Immature natural killer cell (primary cell): ENCODE measurements at regions not wholly inside any gene's neighbourhood (a gene's known extent, or its start where the extent isn't known, plus 50 kb on each side); places are given as distances from the start of the nearest gene placed in this dataset.

Experiments
- DNase-seq, 3 donors: peaks; one replicate each; pipeline ENCODE4 v3.0.0; 2022; ENCODE audit warnings: mixed read lengths in 1 of 3
- H3K27ac Mint-ChIP-seq, 6 donors: one replicate each; pipeline ENCODE4 v1.8.0; 2020; ENCODE audit warnings: mixed read lengths in 6 of 6, mild to moderate bottlenecking in 5 of 6, inconsistent platforms in 4 of 6, moderate library complexity in 3 of 6
- H3K27me3 Mint-ChIP-seq, 3 donors: one replicate each; pipeline ENCODE4 v1.8.0; 2020 to 2021; ENCODE audit warnings: low read depth in 3 of 3, mild to moderate bottlenecking in 3 of 3, mixed read lengths in 3 of 3, moderate library complexity in 3 of 3, inconsistent platforms in 1 of 3
- H3K36me3 Mint-ChIP-seq, 3 donors: one replicate each; pipeline ENCODE4 v1.8.0; 2020; ENCODE audit warnings: mixed read lengths in 3 of 3, inconsistent platforms in 2 of 3, mild to moderate bottlenecking in 2 of 3
- H3K4me1 Mint-ChIP-seq, 2 donors: one replicate each; pipeline ENCODE4 v1.8.0; 2020; ENCODE audit warnings: inconsistent platforms in 2 of 2, mild to moderate bottlenecking in 2 of 2, mixed read lengths in 2 of 2, moderate library complexity in 1 of 2
- H3K4me3 Mint-ChIP-seq, 5 donors: one replicate each; pipeline ENCODE4 v1.8.0; 2020; ENCODE audit warnings: mild to moderate bottlenecking in 5 of 5, mixed read lengths in 5 of 5, inconsistent platforms in 3 of 5, moderate library complexity in 3 of 5
- H3K9me3 Mint-ChIP-seq, 6 donors: one replicate each; pipeline ENCODE4 v1.8.0; 2020; ENCODE audit warnings: mild to moderate bottlenecking in 6 of 6, mixed read lengths in 6 of 6, inconsistent platforms in 4 of 6, moderate library complexity in 3 of 6

- Mint-ChIP-seq H3K9me3 (no peaks in the 10 kb centered on the region), H3K4me1 (no peaks in the 10 kb centered on the region), H3K4me3 (no peak overlapping the region), H3K27me3 (peaks cover 3 to 10% (median 4%) of the 10 kb centered on the region in 3 donors), H3K27ac (no peak overlapping the region), H3K36me3 (no peaks in the 10 kb centered on the region)
- no peak for DNase-seq
These were observed 81.6 kb downstream of the PHETA1 start for GRCh38 chr12:111287125-111287900.

GRCh38 chr12:111285200-111285599, 83.7 kb downstream of the PHETA1 start:
- Mint-ChIP-seq H3K4me3 (no peak overlapping the region), H3K27ac (no peak overlapping the region), H3K36me3 (no peaks in the 10 kb centered on the region), H3K9me3 (no peaks in the 10 kb centered on the region), H3K27me3 (peaks cover 4 to 5% (median 5%) of the 10 kb centered on the region in 3 donors), H3K4me1 (no peaks in the 10 kb centered on the region)
- DNase-seq, result no peak

- Mint-ChIP-seq H3K27ac (no peak overlapping the region), H3K27me3 (peaks cover 4 to 6% (median 4%) of the 10 kb centered on the region in 3 donors), H3K4me1 (no peaks in the 10 kb centered on the region), H3K4me3 (no peak overlapping the region), H3K36me3 (no peaks in the 10 kb centered on the region), H3K9me3 (no peaks in the 10 kb centered on the region)
- DNase-seq, result no peak
These were observed 84.2 kb downstream of the PHETA1 start for GRCh38 chr12:111284709-111285108.

- H3K9me3 Mint-ChIP-seq, result no peaks in the 10 kb centered on the region
- no peak for DNase-seq
- no peaks in the 10 kb centered on the region for H3K4me1 Mint-ChIP-seq
- H3K36me3 Mint-ChIP-seq, result no peaks in the 10 kb centered on the region
- peaks cover 3 to 7% (median 3%) of the 10 kb centered on the region in 3 donors for H3K27me3 Mint-ChIP-seq
- no peak overlapping the region for H3K27ac Mint-ChIP-seq
- H3K4me3 Mint-ChIP-seq, result no peak overlapping the region
These were observed 84.9 kb downstream of the PHETA1 start for GRCh38 chr12:111283966-111284365.

GRCh38 chr12:111283521-111283920, 85.4 kb downstream of the PHETA1 start:
- H3K36me3 Mint-ChIP-seq, result no peaks in the 10 kb centered on the region
- H3K27ac Mint-ChIP-seq, result no peak overlapping the region
- no peaks in the 10 kb centered on the region for H3K4me1 Mint-ChIP-seq
- H3K4me3 Mint-ChIP-seq, result no peak overlapping the region
- H3K27me3 Mint-ChIP-seq, result peaks cover 3 to 7% (median 3%) of the 10 kb centered on the region in 3 donors
- no peaks in the 10 kb centered on the region for H3K9me3 Mint-ChIP-seq
- no peak for DNase-seq

GRCh38 chr12:111277570-111277969, 91.3 kb downstream of the PHETA1 start:
- Mint-ChIP-seq H3K36me3 (no peaks in the 10 kb centered on the region), H3K27ac (no peak overlapping the region), H3K4me1 (no peaks in the 10 kb centered on the region), H3K4me3 (no peak overlapping the region), H3K9me3 (no peaks in the 10 kb centered on the region), H3K27me3 (peaks cover 2 to 11% (median 5%) of the 10 kb centered on the region in 3 donors)
- no peak for DNase-seq

- Mint-ChIP-seq H3K9me3 (no peaks in the 10 kb centered on the region), H3K27me3 (peaks cover 2 to 11% (median 5%) of the 10 kb centered on the region in 3 donors), H3K27ac (no peak overlapping the region), H3K4me3 (no peak overlapping the region), H3K4me1 (no peaks in the 10 kb centered on the region), H3K36me3 (no peaks in the 10 kb centered on the region)
- DNase-seq, result no peak
These were observed 92.7 kb downstream of the PHETA1 start for GRCh38 chr12:111276146-111276545.

GRCh38 chr12:111275308-111275707, 93.6 kb downstream of the PHETA1 start:
- DNase-seq, result no peak
- H3K4me3 Mint-ChIP-seq, result no peak overlapping the region
- H3K36me3 Mint-ChIP-seq, result no peaks in the 10 kb centered on the region
- no peak overlapping the region for H3K27ac Mint-ChIP-seq
- no peaks in the 10 kb centered on the region for H3K9me3 Mint-ChIP-seq
- peaks cover 0 to 11% (median 2%) of the 10 kb centered on the region in 3 donors for H3K27me3 Mint-ChIP-seq
- no peaks in the 10 kb centered on the region for H3K4me1 Mint-ChIP-seq

GRCh38 chr12:111274777-111275176, 94.1 kb downstream of the PHETA1 start:
- Mint-ChIP-seq H3K4me1 (no peaks in the 10 kb centered on the region), H3K27ac (no peak overlapping the region), H3K36me3 (no peaks in the 10 kb centered on the region), H3K9me3 (no peaks in the 10 kb centered on the region), H3K4me3 (no peak overlapping the region), H3K27me3 (peaks cover 0 to 11% (median 5%) of the 10 kb centered on the region in 3 donors)
- DNase-seq, result no peak

GRCh38 chr12:111271674-111272418, 97.0 kb downstream of the PHETA1 start:
- no peak for DNase-seq
- no peak overlapping the region for H3K4me3 Mint-ChIP-seq
- no peaks in the 10 kb centered on the region for H3K36me3 Mint-ChIP-seq

GRCh38 chr12:111270774-111271173, 98.1 kb downstream of the PHETA1 start:
- Mint-ChIP-seq H3K27ac (no peak overlapping the region), H3K27me3 (peaks cover 2 to 7% (median 4%) of the 10 kb centered on the region in 3 donors), H3K9me3 (no peaks in the 10 kb centered on the region), H3K4me1 (no peaks in the 10 kb centered on the region), H3K36me3 (no peaks in the 10 kb centered on the region), H3K4me3 (no peak overlapping the region)
- DNase-seq, result no peak

More at GRCh38 chr12:111271674-111272418, 97.0 kb downstream of the PHETA1 start:
- no peaks in the 10 kb centered on the region for H3K4me1 Mint-ChIP-seq
- H3K9me3 Mint-ChIP-seq, result no peaks in the 10 kb centered on the region
- peaks cover 0 to 7% (median 4%) of the 10 kb centered on the region in 3 donors for H3K27me3 Mint-ChIP-seq
- no peak overlapping the region for H3K27ac Mint-ChIP-seq

- no peaks in the 10 kb centered on the region for H3K4me1 Mint-ChIP-seq
- DNase-seq, result no peak
- H3K27me3 Mint-ChIP-seq, result peaks cover 2 to 7% (median 4%) of the 10 kb centered on the region in 3 donors
- H3K36me3 Mint-ChIP-seq, result no peaks in the 10 kb centered on the region
- no peak overlapping the region for H3K27ac Mint-ChIP-seq
- no peaks in the 10 kb centered on the region for H3K9me3 Mint-ChIP-seq
- no peak overlapping the region for H3K4me3 Mint-ChIP-seq
These were observed 98.7 kb downstream of the PHETA1 start for GRCh38 chr12:111270239-111270638.

- Mint-ChIP-seq H3K27ac (no peak overlapping the region), H3K4me3 (no peak overlapping the region), H3K36me3 (no peaks in the 10 kb centered on the region), H3K27me3 (peaks cover 2 to 4% (median 2%) of the 10 kb centered on the region in 3 donors), H3K9me3 (no peaks in the 10 kb centered on the region), H3K4me1 (no peaks in the 10 kb centered on the region)
- DNase-seq, result no peak
These were observed 99.2 kb downstream of the PHETA1 start for GRCh38 chr12:111269718-111270117.

GRCh38 chr12:111268738-111269572, 99.9 kb downstream of the PHETA1 start:
- H3K36me3 Mint-ChIP-seq, result no peaks in the 10 kb centered on the region
- H3K4me3 Mint-ChIP-seq, result no peak overlapping the region
- H3K27me3 Mint-ChIP-seq, result peaks cover 0 to 4% (median 2%) of the 10 kb centered on the region in 3 donors
- no peaks in the 10 kb centered on the region for H3K9me3 Mint-ChIP-seq
- no peak overlapping the region for H3K27ac Mint-ChIP-seq
- no peaks in the 10 kb centered on the region for H3K4me1 Mint-ChIP-seq
- DNase-seq, result peak in 1 of 3 donors; percentile 3
